Activated CD8-positive, alpha-beta T cell treated with anti-CD3 and anti-CD28 coated beads, Interleukin-2, amount 10 ng/mL, durations not matched to agents 7 days and 5 days (primary cell): ENCODE measurements at regions not wholly inside any gene's neighbourhood (a gene's known extent, or its start where the extent isn't known, plus 50 kb on each side); places are given as distances from the start of the nearest gene placed in this dataset.
"Not testable (repeated sequence)": the region's sequence is repeated elsewhere in the genome, so short reads cannot be mapped to it uniquely, and the experiment has no call there.

Experiments used
- ATAC-seq: fragments of 150-1000 bp; cut with Tn5 transposase; one replicate; pipeline ENCODE4 v1.10.0; 2021; ENCODE audit warnings: moderate library complexity
- CTCF ChIA-PET: fragments of 350-600 bp; sonication (Branson Sonifier 250); formaldehyde crosslinking; loops from one replicate; lab custom pipeline; 2021; ENCODE audit warnings: antibody characterized with exemption; lab: Charles Lee
- POLR2A ChIA-PET: fragments of 350-600 bp; sonication (Branson Sonifier 250); formaldehyde crosslinking; loops from one replicate; lab custom pipeline; 2021; ENCODE audit warnings: antibody characterized with exemption; lab: Charles Lee
- DNase-seq: peaks from one replicate; pipeline ENCODE4 v3.0.0-alpha.2; 2020
- H3K27ac Mint-ChIP-seq: one replicate; pipeline ENCODE4 v1.8.0; 2021; ENCODE audit warnings: mild to moderate bottlenecking, mixed read lengths
- H3K27me3 Mint-ChIP-seq: one replicate; pipeline ENCODE4 v1.8.0; 2021; ENCODE audit warnings: low read depth, mixed read lengths
- H3K36me3 Mint-ChIP-seq: one replicate; pipeline ENCODE4 v1.8.0; 2021; ENCODE audit warnings: low read depth, mixed read lengths
- H3K4me1 Mint-ChIP-seq: one replicate; pipeline ENCODE4 v1.8.0; 2021; ENCODE audit warnings: low read depth, mixed read lengths
- H3K4me3 Mint-ChIP-seq: one replicate; pipeline ENCODE4 v1.8.0; 2021; ENCODE audit warnings: mild to moderate bottlenecking, mixed read lengths
- H3K9me3 Mint-ChIP-seq: one replicate; pipeline ENCODE4 v1.8.0; 2022; ENCODE audit warnings: mixed read lengths; ENCODE audit not compliant: insufficient read depth

GRCh38 chr2:192940767-192941166, 746.0 kb upstream of the TMEFF2 start:
- ATAC-seq: no peak
- no peaks in the 10 kb centered on the region for H3K4me1 Mint-ChIP-seq
- ChIA-PET POLR2A (no interaction called here), CTCF (no interaction called here)
- H3K27ac Mint-ChIP-seq: no peak overlapping the region
- no peak overlapping the region for H3K4me3 Mint-ChIP-seq
- H3K27me3 Mint-ChIP-seq: no peaks in the 10 kb centered on the region
- no peaks in the 10 kb centered on the region for H3K36me3 Mint-ChIP-seq
- no peak for DNase-seq
- no peaks in the 10 kb centered on the region for H3K9me3 Mint-ChIP-seq

DNA sequence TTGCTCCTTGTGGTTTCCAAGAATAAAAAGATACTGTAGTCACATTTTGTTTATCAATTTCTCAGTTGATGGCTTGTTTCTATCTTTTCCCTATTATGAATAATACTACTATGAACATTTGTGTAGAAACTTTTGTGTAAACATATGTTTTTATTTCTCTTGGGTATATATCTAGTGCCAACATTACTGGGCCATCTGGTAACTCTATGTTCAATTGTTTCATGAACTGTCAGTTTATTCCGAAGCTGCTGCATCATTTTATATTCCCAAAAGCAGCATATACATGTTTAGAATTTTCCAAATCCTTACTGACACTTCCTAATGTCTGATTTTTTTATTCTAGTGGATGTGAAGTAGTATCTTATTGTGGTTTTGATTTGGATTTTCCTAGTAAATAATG, 737.6 kb upstream of the TMEFF2 start:
- Mint-ChIP-seq H3K27ac (no peak overlapping the region), H3K27me3 (no peaks in the 10 kb centered on the region), H3K4me3 (no peak overlapping the region), H3K9me3 (no peaks in the 10 kb centered on the region), H3K4me1 (no peaks in the 10 kb centered on the region), H3K36me3 (no peaks in the 10 kb centered on the region)
- ChIA-PET POLR2A (no interaction called here), CTCF (no interaction called here)
- DNase-seq (no peak), ATAC-seq (no peak)

DNA sequence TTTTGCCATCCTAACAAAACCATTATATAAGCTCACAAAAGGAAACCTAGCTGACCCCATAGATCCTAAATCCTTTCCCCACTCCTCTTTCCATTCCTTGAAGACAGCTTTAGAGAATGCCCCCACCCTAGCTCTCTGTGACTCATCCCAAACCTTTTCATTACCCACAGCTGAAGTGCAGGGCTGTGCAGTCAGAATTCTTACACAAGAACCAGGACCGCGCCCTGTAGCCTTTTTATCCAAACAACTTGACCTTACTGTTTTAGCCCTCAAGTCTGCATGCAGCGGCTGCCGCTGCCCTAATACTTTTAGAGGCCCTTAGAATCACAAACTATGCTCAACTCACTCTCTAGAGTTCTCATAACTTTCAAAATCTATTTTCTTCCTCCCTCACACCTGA, 726.9 kb upstream of the TMEFF2 start:
- CTCF ChIA-PET, H3K9me3 Mint-ChIP-seq, H3K27ac Mint-ChIP-seq, H3K4me3 Mint-ChIP-seq, POLR2A ChIA-PET, H3K4me1 Mint-ChIP-seq, ATAC-seq, DNase-seq, H3K36me3 Mint-ChIP-seq, H3K27me3 Mint-ChIP-seq: not testable (repeated sequence)

- no peak overlapping the region for H3K27ac Mint-ChIP-seq
- CTCF ChIA-PET: no interaction called here
- no peak for ATAC-seq
These were observed 706.7 kb upstream of the TMEFF2 start for GRCh38 chr2:192901446-192901845.

GRCh38 chr2:192899466-192899865, 704.7 kb upstream of the TMEFF2 start:
- DNase-seq: no peak
- no peak for ATAC-seq
- no peak overlapping the region for H3K27ac Mint-ChIP-seq
- H3K9me3 Mint-ChIP-seq: no peaks in the 10 kb centered on the region
- no peaks in the 10 kb centered on the region for H3K4me1 Mint-ChIP-seq
- H3K36me3 Mint-ChIP-seq: no peaks in the 10 kb centered on the region
- POLR2A ChIA-PET: no interaction called here
- no peaks in the 10 kb centered on the region for H3K27me3 Mint-ChIP-seq
- no peak overlapping the region for H3K4me3 Mint-ChIP-seq
- CTCF ChIA-PET: no interaction called here

More at GRCh38 chr2:192901446-192901845, 706.7 kb upstream of the TMEFF2 start:
- no peak for DNase-seq
- H3K4me1 Mint-ChIP-seq: no peaks in the 10 kb centered on the region
- no peaks in the 10 kb centered on the region for H3K36me3 Mint-ChIP-seq
- no peaks in the 10 kb centered on the region for H3K9me3 Mint-ChIP-seq
- H3K4me3 Mint-ChIP-seq: no peak overlapping the region
- POLR2A ChIA-PET: no interaction called here
- no peaks in the 10 kb centered on the region for H3K27me3 Mint-ChIP-seq

GRCh38 chr2:192893976-192894375, 699.2 kb upstream of the TMEFF2 start:
- CTCF ChIA-PET, H3K9me3 Mint-ChIP-seq, DNase-seq, H3K36me3 Mint-ChIP-seq, H3K27ac Mint-ChIP-seq, H3K4me3 Mint-ChIP-seq, POLR2A ChIA-PET, H3K4me1 Mint-ChIP-seq, H3K27me3 Mint-ChIP-seq, ATAC-seq: not testable (repeated sequence)

DNA sequence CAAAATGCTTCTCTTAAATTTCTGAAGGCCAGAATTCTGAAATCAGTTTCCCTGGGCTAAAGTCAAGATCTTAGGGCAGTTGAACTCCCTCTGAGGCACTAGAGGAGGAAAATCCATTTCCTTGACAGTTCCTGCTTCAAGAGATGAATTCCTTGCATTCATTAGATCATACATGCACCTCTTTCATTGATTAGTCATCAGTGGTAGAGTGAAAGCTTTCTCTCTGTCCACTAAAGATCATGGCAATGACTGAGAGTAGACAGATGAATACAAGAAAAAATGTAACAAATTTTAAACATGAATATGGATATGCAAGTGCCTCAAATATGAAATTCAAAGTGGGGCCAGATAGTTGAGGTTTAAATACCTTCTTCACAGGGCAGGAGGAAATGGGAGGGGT, 693.4 kb upstream of the TMEFF2 start:
- Mint-ChIP-seq H3K4me1 (no peaks in the 10 kb centered on the region), H3K36me3 (no peaks in the 10 kb centered on the region), H3K27me3 (no peaks in the 10 kb centered on the region), H3K4me3 (no peak overlapping the region), H3K9me3 (no peaks in the 10 kb centered on the region), H3K27ac (no peak overlapping the region)
- ATAC-seq (no peak), DNase-seq (no peak)
- ChIA-PET POLR2A (no interaction called here), CTCF (no interaction called here)

GRCh38 chr2:192887337-192887736, 692.6 kb upstream of the TMEFF2 start:
- POLR2A ChIA-PET: no interaction called here
- DNase-seq: no peak
- H3K4me3 Mint-ChIP-seq: no peak overlapping the region
- no peaks in the 10 kb centered on the region for H3K9me3 Mint-ChIP-seq
- H3K36me3 Mint-ChIP-seq: no peaks in the 10 kb centered on the region
- H3K27me3 Mint-ChIP-seq: no peaks in the 10 kb centered on the region
- H3K27ac Mint-ChIP-seq: no peak overlapping the region
- no peaks in the 10 kb centered on the region for H3K4me1 Mint-ChIP-seq
- CTCF ChIA-PET: no interaction called here
- ATAC-seq: no peak

DNA sequence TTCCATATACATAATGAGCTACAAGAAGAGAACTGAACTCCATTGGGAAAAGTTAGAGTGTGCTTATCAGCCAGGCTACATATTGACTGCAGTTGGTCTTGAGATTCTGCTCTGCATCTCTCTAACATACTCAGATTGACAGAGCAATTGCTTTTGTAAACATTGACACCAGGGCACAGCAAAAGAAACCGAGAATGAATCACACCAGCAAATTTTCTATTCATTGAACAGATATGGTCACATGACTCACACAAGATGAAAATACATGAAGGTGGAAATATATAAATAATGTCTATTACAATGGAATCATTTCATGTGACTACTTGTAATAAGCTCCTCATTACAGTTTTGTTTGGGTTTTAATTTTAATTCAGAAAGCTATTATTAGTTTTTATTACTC, 691.9 kb upstream of the TMEFF2 start:
- DNase-seq: no peak
- Mint-ChIP-seq H3K4me1 (no peaks in the 10 kb centered on the region), H3K9me3 (no peaks in the 10 kb centered on the region), H3K27me3 (no peaks in the 10 kb centered on the region), H3K4me3 (no peak overlapping the region), H3K36me3 (no peaks in the 10 kb centered on the region), H3K27ac (no peak overlapping the region)
- CTCF ChIA-PET: no interaction called here
- ATAC-seq: no peak
- POLR2A ChIA-PET: no interaction called here

GRCh38 chr2:192885569-192886160, 690.9 kb upstream of the TMEFF2 start:
- no peaks in the 10 kb centered on the region for H3K36me3 Mint-ChIP-seq
- H3K27ac Mint-ChIP-seq: no peak overlapping the region
- POLR2A ChIA-PET: no interaction called here
- H3K4me1 Mint-ChIP-seq: no peaks in the 10 kb centered on the region
- H3K9me3 Mint-ChIP-seq: no peaks in the 10 kb centered on the region
- no peak for ATAC-seq
- no peaks in the 10 kb centered on the region for H3K27me3 Mint-ChIP-seq
- CTCF ChIA-PET: no interaction called here
- DNase-seq: no peak
- H3K4me3 Mint-ChIP-seq: no peak overlapping the region

- POLR2A ChIA-PET: no interaction called here
- no peak overlapping the region for H3K4me3 Mint-ChIP-seq
- no peaks in the 10 kb centered on the region for H3K36me3 Mint-ChIP-seq
- no peak for DNase-seq
- H3K27me3 Mint-ChIP-seq: no peaks in the 10 kb centered on the region
- H3K27ac Mint-ChIP-seq: no peak overlapping the region
- CTCF ChIA-PET: no interaction called here
- H3K4me1 Mint-ChIP-seq: no peaks in the 10 kb centered on the region
- H3K9me3 Mint-ChIP-seq: no peaks in the 10 kb centered on the region
- no peak for ATAC-seq
These were observed 682.4 kb upstream of the TMEFF2 start for GRCh38 chr2:192877159-192877558.

DNA sequence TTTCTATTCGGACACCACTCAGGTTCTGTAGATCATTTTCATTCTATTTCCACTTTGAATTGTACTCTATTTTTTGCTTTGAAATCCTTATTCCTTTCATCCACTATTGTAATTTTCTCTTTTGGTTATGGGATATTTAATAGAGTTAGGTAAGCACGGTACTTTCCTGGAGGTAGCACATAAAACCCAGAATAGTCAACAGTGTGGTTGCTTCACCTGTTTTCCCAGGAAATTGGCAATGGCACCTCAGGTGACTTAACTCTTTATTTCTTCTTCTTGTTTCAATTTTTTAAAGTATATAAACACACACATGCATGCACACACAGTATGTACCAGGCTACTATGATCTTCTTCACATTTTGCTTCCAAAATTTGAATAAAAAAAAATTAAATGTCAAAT, 682.0 kb upstream of the TMEFF2 start:
- no peak for DNase-seq
- POLR2A ChIA-PET: no interaction called here
- Mint-ChIP-seq H3K4me1 (no peaks in the 10 kb centered on the region), H3K36me3 (no peaks in the 10 kb centered on the region), H3K4me3 (no peak overlapping the region), H3K9me3 (no peaks in the 10 kb centered on the region), H3K27me3 (no peaks in the 10 kb centered on the region), H3K27ac (no peak overlapping the region)
- CTCF ChIA-PET: no interaction called here
- no peak for ATAC-seq

GRCh38 chr2:192854706-192855105, 660.0 kb upstream of the TMEFF2 start:
- no peak overlapping the region for H3K27ac Mint-ChIP-seq
- H3K4me1 Mint-ChIP-seq: no peaks in the 10 kb centered on the region
- H3K9me3 Mint-ChIP-seq: no peaks in the 10 kb centered on the region
- ChIA-PET POLR2A (no interaction called here), CTCF (no interaction called here)
- DNase-seq: no peak
- H3K27me3 Mint-ChIP-seq: no peaks in the 10 kb centered on the region
- H3K4me3 Mint-ChIP-seq: no peak overlapping the region
- no peaks in the 10 kb centered on the region for H3K36me3 Mint-ChIP-seq
- no peak for ATAC-seq
